Mucosa of descending colon (tissue), 3 donors: ENCODE measurements at regions not wholly inside any gene's neighbourhood (a gene's known extent, or its start where the extent isn't known, plus 50 kb on each side); places are given as distances from the start of the nearest gene placed in this dataset.
"Not testable (repeated sequence)": the region's sequence is repeated elsewhere in the genome, so short reads cannot be mapped to it uniquely, and the experiment has no call there.

Experiments used
- ATAC-seq: fragments of 200-7000 bp; cut with Tn5 transposase; one replicate; pipeline ENCODE4 v1.9.1; 2020; ENCODE audit warnings: mild to moderate bottlenecking, moderate library complexity
- DNase-seq, 3 donors: peaks; one replicate each; pipeline ENCODE4 v3.0.0-alpha.2; 2020
- H3K36me3 ChIP-seq: fragments of 200-600 bp; one replicate; pipeline ENCODE4 v1.8.0; 2021; ENCODE audit warnings: low read depth, mild to moderate bottlenecking
- H3K4me1 ChIP-seq: fragments of 200-600 bp; one replicate; pipeline ENCODE4 v1.8.0; 2021; ENCODE audit warnings: low read depth, mild to moderate bottlenecking
- H3K4me3 ChIP-seq: fragments of 200-600 bp; one replicate; pipeline ENCODE4 v1.8.0; 2021; ENCODE audit warnings: mild to moderate bottlenecking
- H3K9me3 ChIP-seq: fragments of 200-600 bp; one replicate; pipeline ENCODE4 v1.8.0; 2021; ENCODE audit warnings: mild to moderate bottlenecking
- intact Hi-C, 2 donors: fragments of 100-400 bp; cut with DNase I in 1 of 2; cut with micrococcal nuclease in 1 of 2; formaldehyde crosslinking; loops; one replicate each; pipeline versions ENCODE4 v1.11.0 to v1.11.1; 2022; cut with DNase I, micrococcal nuclease
- TF ChIP-seq, protein P1 (sequence below): fragments of 200-600 bp; IDR thresholded peaks from one replicate; pipeline ENCODE4 v1.8.0; 2022; ENCODE audit warnings: antibody characterized with exemption, mild to moderate bottlenecking
- donor health status: DM: no; HTN: no; CAD: no; lungs with moderate emphysema.
- donor health status: DM: no; HTN: no; CAD: no.
- donor health status: DM: no; HTN: yes; CAD: no.

DNA sequence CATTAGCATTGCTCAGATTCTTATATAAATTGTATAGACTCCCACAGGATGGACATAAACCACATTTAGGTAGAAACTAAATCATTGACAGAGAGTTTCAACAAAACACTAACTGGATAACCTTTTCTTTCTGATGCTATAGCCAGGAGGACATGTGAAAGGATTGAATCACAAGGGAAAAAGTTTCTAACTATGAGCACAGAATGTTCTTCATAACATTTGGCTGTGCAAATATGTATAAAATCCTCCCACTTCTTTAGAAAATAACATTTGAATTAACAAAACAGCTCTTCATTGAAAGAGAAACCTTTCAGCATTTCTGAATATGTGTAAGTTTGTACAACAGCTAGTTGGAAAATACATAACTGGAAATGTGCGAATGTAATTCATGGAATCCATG lies 167.3 kb downstream of the TBX15 start:
- intact Hi-C loops: no loop called here
- no peak for ATAC-seq
- DNase-seq: no peak
- TF ChIP-seq, protein P1, sequence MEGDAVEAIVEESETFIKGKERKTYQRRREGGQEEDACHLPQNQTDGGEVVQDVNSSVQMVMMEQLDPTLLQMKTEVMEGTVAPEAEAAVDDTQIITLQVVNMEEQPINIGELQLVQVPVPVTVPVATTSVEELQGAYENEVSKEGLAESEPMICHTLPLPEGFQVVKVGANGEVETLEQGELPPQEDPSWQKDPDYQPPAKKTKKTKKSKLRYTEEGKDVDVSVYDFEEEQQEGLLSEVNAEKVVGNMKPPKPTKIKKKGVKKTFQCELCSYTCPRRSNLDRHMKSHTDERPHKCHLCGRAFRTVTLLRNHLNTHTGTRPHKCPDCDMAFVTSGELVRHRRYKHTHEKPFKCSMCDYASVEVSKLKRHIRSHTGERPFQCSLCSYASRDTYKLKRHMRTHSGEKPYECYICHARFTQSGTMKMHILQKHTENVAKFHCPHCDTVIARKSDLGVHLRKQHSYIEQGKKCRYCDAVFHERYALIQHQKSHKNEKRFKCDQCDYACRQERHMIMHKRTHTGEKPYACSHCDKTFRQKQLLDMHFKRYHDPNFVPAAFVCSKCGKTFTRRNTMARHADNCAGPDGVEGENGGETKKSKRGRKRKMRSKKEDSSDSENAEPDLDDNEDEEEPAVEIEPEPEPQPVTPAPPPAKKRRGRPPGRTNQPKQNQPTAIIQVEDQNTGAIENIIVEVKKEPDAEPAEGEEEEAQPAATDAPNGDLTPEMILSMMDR: no peak
- Histone ChIP-seq H3K4me1 (no peaks in the 10 kb centered on the region), H3K36me3 (no peaks in the 10 kb centered on the region), H3K4me3 (no peak overlapping the region), H3K9me3 (no peaks in the 10 kb centered on the region)

DNA sequence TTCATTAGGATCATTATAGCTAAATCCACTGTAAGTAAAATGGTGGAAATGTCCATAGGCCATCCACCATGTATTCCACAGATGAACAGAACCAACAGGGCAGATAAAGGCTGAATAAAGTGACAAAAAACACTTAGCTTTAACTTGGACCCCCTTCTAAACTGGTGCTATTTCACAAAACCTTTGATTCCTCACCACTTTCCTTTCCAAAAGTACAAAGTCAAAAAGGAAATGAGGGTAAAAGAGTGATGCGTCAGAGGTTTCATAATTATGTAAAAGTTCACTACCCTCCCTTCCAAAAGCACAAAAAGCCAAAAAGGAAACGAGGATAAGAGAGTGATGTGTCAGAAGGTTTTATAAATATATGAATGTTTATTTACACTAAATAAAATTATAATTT lies 172.2 kb downstream of the TBX15 start:
- DNase-seq: no peak
- Histone ChIP-seq H3K4me1 (no peaks in the 10 kb centered on the region), H3K4me3 (no peak overlapping the region), H3K36me3 (no peaks in the 10 kb centered on the region), H3K9me3 (no peaks in the 10 kb centered on the region)
- TF ChIP-seq, protein P1: no peak
- intact Hi-C loops: no loop called here
- no peak for ATAC-seq

DNA sequence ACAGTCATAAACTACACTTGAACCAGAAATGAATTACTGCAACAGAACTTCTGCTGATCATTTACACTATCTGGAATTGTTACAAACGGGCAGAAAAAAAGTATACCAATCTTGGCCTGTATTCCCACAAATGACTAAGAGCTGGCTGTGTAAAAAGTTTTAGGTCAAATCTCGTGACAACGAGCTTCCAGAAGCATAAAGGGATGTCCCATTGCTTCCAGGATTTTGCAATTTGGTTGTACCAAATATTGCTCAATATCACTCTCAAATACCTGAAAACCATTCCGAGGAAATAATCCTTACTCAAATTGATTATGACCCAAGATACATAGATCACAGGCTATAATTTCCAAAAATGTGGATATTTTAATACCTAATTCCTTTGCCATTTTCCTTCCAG lies 175.6 kb downstream of the TBX15 start:
- H3K4me3 ChIP-seq: no peak overlapping the region
- no peak for ATAC-seq
- no peak for DNase-seq
- intact Hi-C loops: no loop called here
- no peaks in the 10 kb centered on the region for H3K4me1 ChIP-seq
- TF ChIP-seq, protein P1: no peak
- H3K36me3 ChIP-seq: no peaks in the 10 kb centered on the region
- H3K9me3 ChIP-seq: no peaks in the 10 kb centered on the region

DNA sequence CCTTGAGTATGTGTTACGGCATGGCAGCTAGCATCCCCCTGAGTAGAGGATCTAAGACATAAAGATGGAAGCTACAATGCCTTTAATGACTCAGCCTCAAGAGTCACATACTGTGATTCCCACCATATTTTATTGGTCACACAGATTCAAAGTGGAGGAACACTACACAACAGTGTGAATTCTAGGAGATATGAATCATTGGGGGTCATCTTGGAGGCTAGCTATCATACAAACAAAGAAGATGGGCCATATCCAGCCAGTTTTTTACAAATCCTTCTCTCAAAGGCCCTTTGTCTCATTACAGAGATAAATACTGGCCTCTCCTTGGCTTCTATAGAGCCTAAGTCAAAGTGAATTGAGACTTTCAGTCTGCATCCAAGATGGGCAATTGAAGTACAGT lies 177.0 kb downstream of the TBX15 start:
- H3K9me3 ChIP-seq: no peaks in the 10 kb centered on the region
- no peaks in the 10 kb centered on the region for H3K36me3 ChIP-seq
- DNase-seq: no peak
- TF ChIP-seq, protein P1: no peak
- intact Hi-C loops: no loop called here
- no peak for ATAC-seq
- no peaks in the 10 kb centered on the region for H3K4me1 ChIP-seq
- no peak overlapping the region for H3K4me3 ChIP-seq

DNA sequence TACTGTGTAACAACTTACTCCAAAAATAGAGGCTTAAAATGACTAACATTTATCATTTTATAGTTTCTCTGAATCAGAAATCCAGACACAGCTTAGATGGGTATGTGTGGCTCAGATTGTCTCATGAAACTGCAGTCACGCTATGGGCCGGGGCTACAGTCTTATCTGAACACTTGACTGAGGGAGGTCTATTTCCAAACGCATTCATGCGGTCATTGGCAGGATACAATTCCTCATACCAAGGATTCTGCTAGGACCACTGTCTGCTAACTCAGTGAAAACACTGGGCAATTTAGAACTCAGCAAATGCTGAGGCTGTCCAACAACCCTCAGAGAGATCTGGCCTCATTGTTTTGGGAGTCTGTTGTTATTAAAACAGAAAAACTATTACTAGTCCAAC lies 178.6 kb downstream of the TBX15 start:
- Histone ChIP-seq H3K4me1 (no peaks in the 10 kb centered on the region), H3K4me3 (no peak overlapping the region), H3K36me3 (no peaks in the 10 kb centered on the region), H3K9me3 (no peaks in the 10 kb centered on the region)
- ATAC-seq (no peak), DNase-seq (no peak)
- TF ChIP-seq, protein P1: no peak
- intact Hi-C loops: no loop called here

DNA sequence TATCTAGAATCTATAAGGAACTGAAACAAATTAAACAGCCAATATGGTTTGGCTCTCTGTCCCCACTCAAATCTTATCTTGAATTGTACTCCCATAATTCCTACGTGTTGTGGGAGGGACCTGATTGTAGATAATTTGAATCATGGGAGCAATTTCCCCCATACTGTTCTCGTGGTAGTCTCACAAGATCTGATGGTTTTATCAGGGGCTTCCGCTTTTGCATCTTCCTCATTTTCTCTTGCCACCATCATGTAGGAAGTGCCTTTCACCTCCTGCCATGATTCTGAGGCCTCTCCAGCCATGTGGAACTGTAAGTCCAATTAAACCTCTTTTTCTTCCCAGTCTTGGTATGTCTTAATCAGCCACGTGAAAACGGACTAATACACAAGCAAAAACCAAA lies 185.0 kb downstream of the TBX15 start:
- H3K9me3 ChIP-seq, DNase-seq, H3K4me1 ChIP-seq, ATAC-seq, intact Hi-C loops, H3K36me3 ChIP-seq, H3K4me3 ChIP-seq: not testable (repeated sequence)
